Sciatic nerve (tissue), 2 donors: ENCODE measurements at regions not wholly inside any gene's neighbourhood (a gene's known extent, or its start where the extent isn't known, plus 50 kb on each side); places are given as distances from the start of the nearest gene placed in this dataset.
A peak's percentile ranks its signal among the peaks of the same experiment; 100 is the strongest.

ENCODE experiments used
- ATAC-seq: fragments of 200-7000 bp; cut with Tn5 transposase; one replicate; pipeline ENCODE4 v1.9.1; 2020; ENCODE audit warnings: mild to moderate bottlenecking, moderate library complexity
- DNase-seq: peaks from one replicate; pipeline ENCODE4 v3.0.0-alpha.2; 2020; ENCODE audit warnings: low spot score
- intact Hi-C: fragments of 100-400 bp; cut with DNase I; formaldehyde crosslinking; loops from one replicate; pipeline ENCODE4 v1.14.2; 2022
- donor health status: DM: no; HTN: no; CAD: no.
- donor health status: DM: no; HTN: no; CAD: no.

GRCh38 chr20:41894255-41894963, 276.2 kb upstream of the CHD6 start:
- DNase-seq (no peak), ATAC-seq (no peak)
- intact Hi-C loops: no loop called here

- DNase-seq: no peak
- no peak for ATAC-seq
- intact Hi-C loops: no loop called here
These were observed 273.9 kb upstream of the CHD6 start for GRCh38 chr20:41892031-41892430.

- DNase-seq: no peak
- ATAC-seq: peak; percentile 15
- intact Hi-C loops: no loop called here
These were observed 271.7 kb upstream of the CHD6 start for GRCh38 chr20:41889844-41890224.

GRCh38 chr20:41889126-41889843, 271.1 kb upstream of the CHD6 start:
- ATAC-seq (no peak), DNase-seq (no peak)
- intact Hi-C loops: no loop called here

- ATAC-seq (no peak), DNase-seq (no peak)
- intact Hi-C loops: no loop called here
These were observed 270.3 kb upstream of the CHD6 start for GRCh38 chr20:41888434-41888833.

- DNase-seq (no peak), ATAC-seq (no peak)
- intact Hi-C loops: no loop called here
These were observed 269.3 kb upstream of the CHD6 start for GRCh38 chr20:41887500-41887899.

- DNase-seq: no peak
- ATAC-seq: no peak
- intact Hi-C loops: no loop called here
These were observed 263.4 kb upstream of the CHD6 start for GRCh38 chr20:41881466-41882046.

GRCh38 chr20:41879123-41879522, 260.9 kb upstream of the CHD6 start:
- DNase-seq (no peak), ATAC-seq (no peak)
- intact Hi-C loops: no loop called here

- intact Hi-C loops: no loop called here
- ATAC-seq: no peak
These were observed 259.7 kb upstream of the CHD6 start for GRCh38 chr20:41877911-41878310.

GRCh38 chr20:41874658-41875057, 256.5 kb upstream of the CHD6 start:
- intact Hi-C loops: no loop called here
- DNase-seq: no peak
- no peak for ATAC-seq

More at GRCh38 chr20:41877911-41878310, 259.7 kb upstream of the CHD6 start:
- DNase-seq: no peak

- no peak for DNase-seq
- no peak for ATAC-seq
- intact Hi-C loops: no loop called here
These were observed 254.8 kb upstream of the CHD6 start for GRCh38 chr20:41872930-41873329.

GRCh38 chr20:41870869-41871462, 252.8 kb upstream of the CHD6 start:
- DNase-seq (no peak), ATAC-seq (no peak)
- intact Hi-C loops: no loop called here

GRCh38 chr20:41869261-41869660, 251.1 kb upstream of the CHD6 start:
- DNase-seq (no peak), ATAC-seq (no peak)
- intact Hi-C loops: no loop called here

GRCh38 chr20:41865938-41866337, 247.8 kb upstream of the CHD6 start:
- ATAC-seq: no peak
- intact Hi-C loops: no loop called here

GRCh38 chr20:41862476-41862875, 244.3 kb upstream of the CHD6 start:
- intact Hi-C loops: no loop called here

More at GRCh38 chr20:41865938-41866337, 247.8 kb upstream of the CHD6 start:
- no peak for DNase-seq

GRCh38 chr20:41861772-41862422, 243.7 kb upstream of the CHD6 start:
- ATAC-seq: no peak
- intact Hi-C loops: no loop called here
- DNase-seq: no peak

More at GRCh38 chr20:41862476-41862875, 244.3 kb upstream of the CHD6 start:
- DNase-seq: no peak
- no peak for ATAC-seq

GRCh38 chr20:41854765-41855164, 236.6 kb upstream of the CHD6 start:
- ATAC-seq (no peak), DNase-seq (no peak)
- intact Hi-C loops: no loop called here

- no peak for ATAC-seq
- no peak for DNase-seq
- intact Hi-C loops: no loop called here
These were observed 235.6 kb upstream of the CHD6 start for GRCh38 chr20:41853806-41854205.

- ATAC-seq (no peak), DNase-seq (no peak)
- intact Hi-C loops: no loop called here
These were observed 230.0 kb upstream of the CHD6 start for GRCh38 chr20:41848180-41848579.
